ENCODE measurements at regions not wholly inside any gene's neighbourhood (a gene's known extent, or its start where the extent isn't known, plus 50 kb on each side); places are given as distances from the start of the nearest gene placed in this dataset.
"Not testable (repeated sequence)": the region's sequence is repeated elsewhere in the genome, so short reads cannot be mapped to it uniquely, and the experiment has no call there.

DNA sequence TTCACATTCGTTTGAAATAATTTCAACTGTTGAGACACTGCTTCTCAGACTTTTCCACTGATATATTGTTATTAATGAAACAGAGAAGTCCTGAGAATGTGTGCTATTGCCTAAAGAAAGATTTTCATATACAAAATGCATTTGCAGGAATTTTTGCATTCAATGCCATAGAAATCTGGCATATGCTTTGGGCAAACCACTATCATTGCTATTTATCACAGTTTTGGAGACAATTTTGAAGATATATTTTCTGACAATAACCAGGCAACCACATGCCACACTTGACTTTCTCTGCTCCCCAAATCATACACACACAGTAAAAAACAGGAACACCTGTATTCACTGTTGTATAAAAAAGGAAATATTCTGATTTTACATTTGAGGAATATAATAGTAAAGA is 1303.7 kb upstream of the IGFBP7 start:
- no peak for DNase-seq (ENCODE audit: low read depth in 1 of 2, low spot score in 1 of 2)

DNA sequence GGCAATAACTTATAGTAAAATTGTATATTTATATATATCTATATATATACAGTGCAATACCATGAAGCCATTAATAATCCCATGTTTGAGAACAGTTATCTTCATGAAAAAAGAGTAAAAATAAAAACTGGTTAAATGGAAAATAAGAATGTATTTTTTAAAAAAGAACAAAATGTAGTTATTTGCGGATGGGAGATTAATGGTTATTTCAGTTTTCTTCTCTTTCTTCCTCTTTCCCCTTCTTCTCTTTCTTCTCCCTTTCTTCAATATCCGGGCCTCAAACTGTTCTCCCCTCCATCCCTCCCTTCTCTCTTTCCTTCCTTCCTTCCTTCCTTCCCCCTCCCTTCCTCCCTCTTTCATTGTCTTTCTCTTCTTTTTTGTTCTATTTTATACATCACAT is 1301.7 kb upstream of the IGFBP7 start:
- no peak for DNase-seq (ENCODE audit: low read depth in 1 of 2, low spot score in 1 of 2)

DNA sequence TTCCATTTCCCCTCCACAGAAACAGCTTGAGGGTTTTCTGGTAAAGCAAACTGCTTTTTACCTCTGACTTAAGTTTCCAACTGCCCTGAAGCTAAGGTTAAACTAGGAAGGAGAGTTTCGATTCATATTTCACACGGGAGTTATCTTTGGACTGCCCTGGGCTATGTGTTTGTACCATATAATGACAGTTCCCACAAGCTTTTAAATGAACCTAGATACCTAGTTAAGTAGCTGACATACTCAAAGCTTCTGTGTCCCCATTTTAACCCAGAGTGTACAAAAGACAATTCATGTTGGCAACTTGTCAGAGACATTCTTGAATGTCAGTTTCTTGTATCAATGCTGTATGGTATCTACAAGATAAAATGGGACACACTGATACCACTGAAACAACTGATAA is 1296.6 kb upstream of the IGFBP7 start:
- DNase-seq (ENCODE audit: low read depth in 1 of 2, low spot score in 1 of 2) = no peak

DNA sequence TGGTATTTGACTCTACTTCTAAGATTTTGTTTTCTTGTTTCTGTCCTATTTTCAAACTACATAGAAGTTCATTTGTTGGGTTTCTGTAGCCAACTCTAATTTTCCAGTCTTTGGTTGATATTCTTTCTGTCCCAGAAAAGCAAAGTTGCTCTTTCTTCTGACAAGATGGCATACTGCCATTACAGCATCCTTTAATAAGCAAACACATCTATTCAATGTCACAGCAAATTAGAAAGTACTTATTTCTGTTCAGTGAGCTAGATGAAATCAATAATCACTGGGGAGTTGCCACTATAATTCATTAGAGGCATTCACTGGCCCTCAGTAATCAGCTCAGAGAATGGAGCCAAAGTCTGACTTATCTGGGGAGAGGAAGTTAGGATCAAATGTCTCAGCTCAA is 1258.0 kb upstream of the IGFBP7 start:
- DNase-seq (ENCODE audit: low read depth in 1 of 2, low spot score in 1 of 2) = no peak

DNA sequence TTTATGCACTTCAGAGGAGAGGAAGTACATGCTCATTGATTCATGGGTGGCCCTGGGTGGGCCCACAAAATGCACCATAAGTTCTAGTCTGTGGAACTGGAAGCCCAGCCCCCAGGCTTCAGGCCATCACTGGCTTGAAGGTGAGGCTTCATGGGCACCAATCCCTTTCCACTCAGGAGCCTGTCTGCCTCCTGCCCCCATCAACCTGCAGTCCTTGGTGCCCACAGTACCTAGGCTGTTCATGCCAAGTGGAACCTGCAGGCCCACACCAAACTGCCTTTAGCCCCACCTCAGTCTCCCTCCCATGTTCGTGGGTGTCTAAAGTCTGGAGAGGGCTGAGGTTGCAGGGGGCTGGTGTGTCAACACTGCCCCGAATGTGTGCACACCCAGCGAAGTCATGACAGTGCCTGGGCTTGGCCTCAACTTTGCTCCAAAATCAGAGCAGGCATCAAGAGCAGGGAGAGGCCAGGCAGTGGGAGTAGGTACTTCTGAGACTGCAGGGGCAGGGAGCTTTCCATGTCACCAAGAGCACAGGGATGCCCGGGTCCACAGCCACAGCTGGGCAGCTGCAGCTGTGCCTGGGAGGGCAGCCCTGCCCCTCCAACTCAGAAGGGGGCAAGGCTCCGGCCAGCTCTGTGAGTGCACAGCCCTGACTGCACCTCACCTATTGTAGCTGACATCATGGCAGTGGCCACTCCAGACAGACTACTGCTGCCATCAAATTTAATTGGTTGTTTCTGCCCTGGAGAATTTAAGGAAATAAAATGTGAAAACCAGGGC is 1250.4 kb upstream of the IGFBP7 start:
- DNase-seq (ENCODE audit: low read depth in 1 of 2, low spot score in 1 of 2) = no peak

DNA sequence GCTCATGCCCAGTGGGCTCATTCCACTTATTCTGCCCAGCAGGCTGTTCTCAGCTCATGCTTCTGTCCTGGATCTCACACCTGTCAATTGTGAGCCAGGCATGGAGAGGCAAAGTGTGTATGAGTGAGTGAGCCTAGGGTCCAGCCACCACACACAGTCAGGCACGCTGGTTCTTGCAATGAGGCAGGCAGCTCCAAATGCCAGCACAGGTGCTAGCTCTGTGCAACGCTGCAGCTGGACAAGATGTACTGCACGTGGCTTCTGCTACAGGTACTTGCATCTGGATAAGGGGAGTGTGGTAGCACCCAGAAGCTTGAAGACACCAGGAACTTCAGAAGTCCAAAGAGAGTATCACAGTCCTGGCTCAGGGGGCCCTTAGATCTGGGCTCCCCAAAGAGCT is 1249.4 kb upstream of the IGFBP7 start:
- no peak for DNase-seq (ENCODE audit: low read depth in 1 of 2, low spot score in 1 of 2)

DNA sequence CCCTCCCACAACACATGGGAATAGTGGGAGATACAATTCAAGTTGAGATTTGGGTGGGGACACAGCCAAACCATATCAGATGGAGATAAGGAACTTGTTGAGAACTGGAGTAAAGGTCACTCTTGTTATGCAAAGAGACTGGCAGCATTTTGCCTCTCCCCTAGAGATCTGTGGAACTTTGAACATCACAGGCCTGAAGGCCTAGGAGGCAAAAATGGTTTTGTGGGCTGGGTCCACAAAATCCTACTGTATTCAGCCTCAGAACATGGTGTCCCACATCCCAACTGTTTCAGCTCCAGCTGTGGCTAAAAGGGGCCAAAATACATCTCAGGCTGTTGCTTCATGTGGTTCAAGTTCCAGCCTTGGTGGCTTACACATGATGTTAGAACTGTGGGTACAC is 1247.8 kb upstream of the IGFBP7 start:
- DNase-seq (ENCODE audit: low read depth in 1 of 2, low spot score in 1 of 2) = no peak

DNA sequence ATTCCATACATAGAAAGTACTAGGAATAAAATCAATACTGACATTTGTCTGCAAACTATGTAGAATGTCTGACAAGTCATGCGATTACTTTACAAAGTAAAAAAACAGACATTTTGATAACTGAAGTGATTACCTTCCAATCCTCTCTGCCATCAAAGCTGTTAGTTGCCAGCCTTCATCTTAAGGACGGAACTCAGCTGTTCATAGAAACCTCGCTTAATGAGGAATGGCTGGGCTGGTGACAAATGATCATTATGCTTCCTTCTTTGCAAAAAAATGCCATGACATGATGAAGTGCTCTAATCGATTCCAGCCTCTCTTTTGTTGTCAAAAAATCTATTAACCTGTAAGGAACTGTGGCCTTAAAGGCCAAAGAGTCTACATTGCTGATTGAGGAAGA is 1214.9 kb upstream of the IGFBP7 start:
- no peak for DNase-seq (ENCODE audit: low read depth in 1 of 2, low spot score in 1 of 2)

DNA sequence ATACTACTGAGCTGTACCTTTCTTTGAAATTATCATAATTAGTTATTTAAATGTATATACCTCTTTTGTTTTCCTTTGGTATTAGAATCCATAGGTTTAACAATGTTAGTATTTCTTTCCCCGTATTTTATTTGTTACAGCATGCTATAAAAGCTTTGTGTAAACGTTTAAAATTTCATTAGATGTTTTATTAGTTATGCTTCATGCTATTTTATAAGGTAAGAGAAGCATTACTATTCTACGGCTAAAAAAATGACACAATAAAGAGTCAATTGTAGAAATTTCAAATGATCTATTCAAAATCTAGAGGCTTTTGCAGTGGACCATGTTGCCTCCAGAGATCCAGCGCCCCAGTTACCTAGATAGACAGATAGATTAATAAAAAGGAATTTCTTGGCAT is 1203.3 kb upstream of the IGFBP7 start:
- no peak for DNase-seq (ENCODE audit: low read depth in 1 of 2, low spot score in 1 of 2)

DNA sequence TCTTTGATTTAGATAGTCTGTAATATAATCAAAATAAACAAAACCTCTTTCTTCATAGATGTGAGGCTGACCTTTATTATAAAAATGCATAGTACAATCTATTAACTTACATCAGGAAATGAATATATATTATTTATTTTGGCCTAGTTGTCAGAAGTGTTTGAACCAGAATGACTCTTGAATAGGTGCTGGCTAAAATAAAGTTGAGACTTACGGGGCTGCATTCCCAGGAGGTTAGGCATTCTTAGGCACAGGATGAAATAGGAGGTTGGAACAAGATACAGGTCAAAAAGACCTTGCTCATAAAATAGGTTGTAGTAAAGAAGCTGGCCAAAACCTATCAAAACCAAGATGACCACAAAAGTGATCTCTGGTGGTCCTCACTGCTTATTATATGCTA is 1193.3 kb upstream of the IGFBP7 start:
- no peak for DNase-seq (ENCODE audit: low read depth in 1 of 2, low spot score in 1 of 2)

DNA sequence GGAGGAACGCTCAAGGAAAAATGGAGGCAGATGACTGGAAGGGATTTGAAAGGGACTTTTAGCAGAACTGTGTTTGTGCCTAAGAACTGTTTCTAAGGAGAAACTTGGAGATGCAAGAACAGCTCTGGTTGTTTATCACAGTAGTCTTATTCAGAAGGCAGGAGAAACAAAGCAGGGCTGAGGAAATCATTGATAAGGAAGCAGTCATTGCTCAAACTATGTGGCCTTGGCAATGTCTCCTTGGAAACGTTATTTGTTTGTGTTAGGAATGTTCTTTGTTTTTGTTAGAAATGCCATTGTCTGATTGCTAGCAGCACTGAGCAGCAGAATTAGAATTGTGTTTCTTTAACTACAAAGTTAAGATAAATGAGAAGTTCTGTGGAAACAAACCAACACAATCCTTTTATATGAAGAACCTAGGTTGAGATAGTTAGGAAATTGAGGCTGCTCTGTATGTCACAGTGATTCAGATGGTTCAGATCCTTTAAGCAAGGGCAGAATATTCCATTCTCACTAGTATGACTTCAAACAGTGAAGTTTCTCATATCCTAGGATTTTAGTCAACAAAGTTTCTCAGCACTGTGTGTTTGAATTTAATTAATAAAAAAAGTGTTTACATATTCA is 1191.3 kb upstream of the IGFBP7 start:
- DNase-seq (ENCODE audit: low read depth in 1 of 2, low spot score in 1 of 2) = no peak

DNA sequence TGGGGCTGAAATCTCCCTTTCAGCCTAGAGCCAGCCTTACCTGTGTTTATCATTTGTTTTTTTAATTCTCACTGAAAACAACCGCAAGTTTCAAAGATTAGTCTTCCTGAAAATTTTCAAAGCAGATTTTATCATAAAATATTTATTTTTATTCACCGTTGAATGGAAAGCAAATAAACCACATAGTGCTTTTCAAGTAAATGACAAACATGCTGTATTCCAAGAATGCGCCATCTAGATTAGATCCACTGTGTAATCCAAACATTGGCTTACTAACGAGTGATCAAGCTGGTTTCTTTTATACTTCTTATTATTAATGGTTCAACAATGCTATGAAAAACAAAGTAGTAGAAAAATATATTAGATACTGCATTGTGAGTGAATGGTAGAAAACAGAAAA is 1176.2 kb upstream of the IGFBP7 start:
- no peak for DNase-seq (ENCODE audit: low read depth in 1 of 2, low spot score in 1 of 2)

DNA sequence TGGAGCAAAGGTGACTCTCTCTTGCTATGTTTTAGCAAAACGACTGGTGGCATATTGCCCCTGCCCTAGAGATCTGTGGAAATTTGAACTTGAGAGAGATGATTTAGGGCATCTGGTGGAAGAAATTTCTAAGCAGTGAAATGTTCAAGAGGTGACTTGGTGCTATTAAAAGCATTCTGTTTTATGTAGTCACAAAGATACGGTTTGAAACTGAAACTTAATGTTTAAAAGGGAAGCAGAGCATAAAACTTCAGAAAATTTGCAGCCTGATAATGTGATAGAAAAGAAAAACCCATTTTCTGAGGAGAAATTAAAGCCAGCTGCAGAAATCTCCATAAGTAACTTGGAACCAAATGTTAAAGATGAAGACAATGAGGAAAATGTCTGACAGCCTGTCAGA is 1170.7 kb upstream of the IGFBP7 start:
- not testable (repeated sequence) for DNase-seq (ENCODE audit: low read depth in 1 of 2, low spot score in 1 of 2)

DNA sequence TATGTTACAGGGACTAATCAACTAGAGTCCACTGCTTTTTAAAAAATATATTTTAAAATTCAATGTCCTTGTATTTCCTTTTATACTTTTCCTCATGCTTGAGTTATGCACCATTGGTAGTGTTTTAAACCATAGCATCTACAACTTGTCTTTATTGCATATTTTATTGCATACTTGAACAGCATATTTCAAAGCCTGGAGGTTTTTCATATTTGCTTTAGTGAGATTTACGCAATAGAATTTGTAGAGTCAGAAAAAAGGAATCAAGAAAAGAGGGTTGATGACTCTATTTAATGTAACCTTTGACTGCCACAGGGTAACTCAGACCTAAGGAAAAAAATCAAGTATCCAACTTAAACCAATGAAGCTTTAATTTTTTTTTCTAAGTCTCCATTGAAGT is 1165.7 kb upstream of the IGFBP7 start:
- no peak for DNase-seq (ENCODE audit: low read depth in 1 of 2, low spot score in 1 of 2)

DNA sequence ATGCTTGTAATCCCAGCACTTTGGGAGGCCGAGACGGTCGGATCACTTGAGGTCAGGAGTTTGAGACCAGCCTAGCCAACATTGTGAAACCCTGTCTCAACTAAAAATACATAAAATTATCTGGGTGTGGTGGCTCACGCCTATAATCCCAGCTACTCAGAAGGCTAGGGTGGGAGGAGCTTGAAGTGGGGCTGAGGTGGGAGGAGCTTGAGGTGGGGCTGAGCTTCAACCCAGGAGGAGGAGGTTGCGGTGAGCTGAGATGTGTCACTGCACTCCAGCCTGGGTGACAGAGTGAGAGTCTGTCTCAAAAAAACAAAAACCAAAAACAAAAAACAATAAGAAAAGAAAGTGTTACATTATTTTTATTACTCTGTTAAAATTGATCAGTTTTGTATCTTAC is 1164.4 kb upstream of the IGFBP7 start:
- no peak for DNase-seq (ENCODE audit: low read depth in 1 of 2, low spot score in 1 of 2)

DNA sequence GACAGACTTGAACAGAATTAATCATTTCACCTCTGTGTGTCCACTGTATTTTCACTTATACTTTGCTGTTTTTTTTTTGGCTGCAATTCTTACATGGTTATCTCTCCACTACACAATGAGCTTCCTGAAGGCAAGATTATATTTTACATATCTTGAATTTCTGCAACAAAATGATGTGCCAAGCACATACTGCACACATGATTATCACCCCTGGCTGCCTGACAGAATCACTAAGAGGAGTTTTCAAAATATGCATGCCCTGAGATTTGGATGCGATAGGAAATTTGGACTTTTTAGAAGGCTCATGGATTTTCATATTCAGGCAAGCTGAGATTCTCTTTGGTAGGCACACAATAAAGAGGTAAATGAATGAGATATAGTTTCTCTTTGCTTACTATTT is 1162.1 kb upstream of the IGFBP7 start:
- no peak for DNase-seq (ENCODE audit: low read depth in 1 of 2, low spot score in 1 of 2)

DNA sequence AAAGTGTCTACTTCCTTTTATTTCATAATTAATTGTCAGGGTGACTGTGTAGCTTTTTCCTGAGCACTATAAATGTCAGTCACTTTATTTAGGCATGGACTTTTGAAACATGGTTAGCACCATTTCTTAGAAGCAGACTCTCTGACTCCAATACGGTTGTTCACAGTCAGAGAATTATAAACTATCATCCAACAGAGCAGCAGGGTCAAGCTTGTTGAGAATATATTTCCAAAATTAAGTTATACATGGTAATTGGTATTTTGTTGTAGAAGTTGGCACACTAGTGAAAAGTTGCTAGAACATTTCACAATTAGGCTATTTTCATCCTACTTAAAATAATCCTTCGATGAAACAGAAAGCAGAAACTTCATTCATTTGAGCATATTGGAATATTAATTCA is 1155.5 kb upstream of the IGFBP7 start:
- no peak for DNase-seq (ENCODE audit: low read depth in 1 of 2, low spot score in 1 of 2)

DNA sequence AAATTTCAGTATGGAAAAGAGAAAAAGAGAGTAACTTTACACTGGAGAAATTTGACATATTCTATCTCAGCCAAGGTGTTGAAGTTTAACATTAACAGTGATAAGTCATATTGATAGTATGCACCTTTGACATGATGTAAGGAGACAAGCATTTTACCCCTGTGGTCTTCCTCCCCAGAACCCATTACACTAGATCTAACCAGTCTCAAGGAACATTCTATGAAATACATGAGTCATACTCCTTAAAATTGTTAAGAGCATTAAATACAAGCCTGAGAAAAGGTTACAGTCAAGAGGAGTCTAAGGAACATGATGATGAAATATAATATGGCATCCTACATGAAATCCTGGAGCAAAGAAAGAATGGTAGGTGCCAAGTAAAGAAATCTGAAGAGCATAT is 1151.3 kb upstream of the IGFBP7 start:
- DNase-seq (ENCODE audit: low read depth in 1 of 2, low spot score in 1 of 2) = no peak

DNA sequence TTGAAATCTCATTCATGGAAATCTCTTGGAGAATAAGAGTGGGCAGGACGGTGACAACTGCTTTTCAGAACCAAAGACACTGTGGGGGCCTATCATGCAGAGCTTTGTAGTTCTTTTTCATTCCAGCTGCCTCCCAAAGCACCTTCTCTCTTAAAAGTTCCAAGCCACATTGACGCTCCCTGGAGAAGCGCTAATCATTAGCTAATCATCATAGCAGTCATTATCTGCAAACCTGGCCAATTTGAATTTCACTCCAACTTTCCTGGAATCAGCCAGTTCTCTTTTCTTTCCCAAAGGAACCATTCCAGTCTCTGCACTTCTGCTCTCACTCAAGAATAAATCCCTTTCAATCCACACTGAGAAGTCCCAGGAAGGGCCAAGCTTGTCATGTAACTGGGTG is 1144.1 kb upstream of the IGFBP7 start:
- no peak for DNase-seq (ENCODE audit: low read depth in 1 of 2, low spot score in 1 of 2)

DNA sequence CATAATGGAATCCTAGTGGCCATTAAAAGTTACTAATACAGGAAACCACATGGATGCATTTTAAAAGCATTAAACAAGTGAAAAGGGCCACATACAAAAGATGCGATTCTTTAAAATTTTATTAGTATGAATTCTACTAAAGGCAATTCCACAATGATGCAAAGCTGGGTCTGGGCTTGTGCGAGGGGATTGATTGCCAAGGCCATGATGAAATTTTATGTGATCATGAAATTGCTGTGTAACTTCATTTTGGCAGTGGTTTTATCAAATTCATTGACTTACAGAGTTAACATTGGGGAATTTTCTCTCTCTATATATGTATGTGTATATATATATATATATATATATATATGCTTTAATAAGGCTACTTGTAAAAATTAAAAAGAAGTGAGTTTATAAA is 1142.5 kb upstream of the IGFBP7 start:
- no peak for DNase-seq (ENCODE audit: low read depth in 1 of 2, low spot score in 1 of 2)

DNA sequence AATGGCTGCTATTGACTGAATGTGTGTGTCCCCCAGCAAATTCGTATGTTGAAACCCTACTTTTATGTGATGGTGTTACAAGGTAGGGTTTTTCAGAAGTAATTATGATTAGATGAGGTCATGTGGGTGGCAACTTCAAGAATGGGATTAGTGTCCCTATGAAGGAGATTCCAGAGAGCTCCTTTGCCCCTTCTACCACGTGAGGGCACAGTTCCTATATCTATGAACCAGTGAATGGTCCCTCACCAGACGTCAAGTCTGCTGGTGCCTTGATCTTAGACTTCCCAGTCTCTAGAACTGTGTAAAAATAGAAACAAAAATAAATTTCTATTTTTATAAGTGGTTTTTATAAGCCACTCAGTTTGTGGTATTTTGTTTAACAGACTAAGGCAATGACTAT is 1137.6 kb upstream of the IGFBP7 start:
- DNase-seq (ENCODE audit: low read depth in 1 of 2, low spot score in 1 of 2) = no peak

DNA sequence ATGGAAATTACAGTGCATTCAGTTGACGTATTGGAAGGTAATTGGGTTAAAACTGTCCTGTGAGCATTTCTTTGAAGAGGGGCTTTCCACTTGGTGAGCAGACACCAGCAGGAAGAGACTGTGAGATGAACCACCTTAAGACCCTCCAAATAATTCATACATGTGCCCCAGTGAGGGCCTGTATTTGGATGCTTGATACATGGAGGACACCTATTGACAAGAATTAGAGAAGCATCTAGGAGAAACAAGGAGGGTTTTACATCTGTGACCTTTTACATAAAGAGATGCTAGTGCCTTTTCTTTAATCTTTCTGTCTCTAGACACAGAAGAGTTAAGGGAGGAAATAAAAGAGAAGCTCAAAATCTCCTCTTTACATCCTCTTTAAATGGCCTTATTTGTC is 1115.3 kb upstream of the IGFBP7 start:
- DNase-seq (ENCODE audit: low read depth in 1 of 2, low spot score in 1 of 2) = no peak

DNA sequence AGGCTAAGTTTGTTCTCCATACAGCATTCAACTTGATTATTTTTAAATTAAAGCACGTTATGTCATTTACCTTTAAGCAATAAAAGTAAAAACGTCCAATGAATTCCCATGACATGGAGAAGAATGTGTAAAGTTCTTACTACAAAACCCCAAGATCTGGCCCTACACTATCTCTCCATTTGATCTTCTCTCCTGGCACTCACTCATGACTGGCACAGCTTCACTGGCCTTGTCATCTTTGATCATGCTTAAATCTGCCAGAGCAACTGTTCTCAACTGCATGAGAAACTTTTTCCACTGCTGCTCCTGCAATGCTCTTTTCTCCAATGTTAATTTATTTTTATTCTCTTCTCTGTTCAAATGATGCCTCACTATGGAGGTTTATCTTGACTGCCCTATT is 1109.0 kb upstream of the IGFBP7 start:
- DNase-seq (ENCODE audit: low read depth in 1 of 2, low spot score in 1 of 2) = no peak
